WTC11 (cell line): ENCODE measurements at regions not wholly inside any gene's neighbourhood (a gene's known extent, or its start where the extent isn't known, plus 50 kb on each side); places are given as distances from the start of the nearest gene placed in this dataset.

ENCODE experiments used
- ATAC-seq: fragments of 200-7000 bp; cut with Tn5 transposase; 2 replicates; pipeline ENCODE4 v1.10.0; 2021; ENCODE audit warnings: mild to moderate bottlenecking, moderate library complexity
- CTCF ChIA-PET: fragments of 300-600 bp; sonication (Branson Sonifier 250); formaldehyde crosslinking; loops from one replicate; lab custom pipeline; 2021; ENCODE audit warnings: antibody characterized with exemption; lab: Charles Lee
- POLR2A ChIA-PET: fragments of 350-600 bp; sonication (Branson Sonifier 250); formaldehyde crosslinking; loops from one replicate; lab custom pipeline; 2021; ENCODE audit warnings: antibody characterized with exemption; lab: Charles Lee
- DNase-seq: peaks from one replicate; pipeline ENCODE4 v3.0.0; 2021; ENCODE audit warnings: low spot score
- H3K27ac Mint-ChIP-seq: 2 replicates; pipeline ENCODE4 v1.8.0; 2021; ENCODE audit warnings: mixed read lengths
- H3K27me3 Mint-ChIP-seq: 2 replicates; pipeline ENCODE4 v1.8.0; 2021; ENCODE audit warnings: low read depth, mild to moderate bottlenecking, moderate library complexity, mixed read lengths
- H3K36me3 Mint-ChIP-seq: 2 replicates; pipeline ENCODE4 v1.8.0; 2021; ENCODE audit warnings: mixed read lengths
- H3K4me1 Mint-ChIP-seq: 2 replicates; pipeline ENCODE4 v1.8.0; 2022; ENCODE audit warnings: mixed read lengths
- H3K4me3 Mint-ChIP-seq: 2 replicates; pipeline ENCODE4 v1.8.0; 2021; ENCODE audit warnings: mild to moderate bottlenecking, moderate library complexity, mixed read lengths
- H3K9me3 Mint-ChIP-seq: 2 replicates; pipeline ENCODE4 v1.8.0; 2021; ENCODE audit warnings: mixed read lengths
- E2F4 ChIP-seq: sonication (generic); formaldehyde crosslinking; IDR thresholded peaks from 2 replicates; pipeline ENCODE4 v1.8.1; 2022; ENCODE audit warnings: low read depth, mild to moderate bottlenecking, moderate library complexity, missing genetic modification reagents, borderline replicate concordance
- FOXP1 ChIP-seq: sonication (generic); formaldehyde crosslinking; IDR thresholded peaks from 2 replicates; pipeline ENCODE4 v1.8.0; 2022; ENCODE audit warnings: missing genetic modification reagents, mild to moderate bottlenecking, moderate library complexity, borderline replicate concordance
- FOXP4 ChIP-seq: sonication (generic); formaldehyde crosslinking; IDR thresholded peaks from 2 replicates; pipeline ENCODE4 v1.8.0; 2022; ENCODE audit warnings: mild to moderate bottlenecking, missing genetic modification reagents
- NFATC4 ChIP-seq: fragments of 250-450 bp; sonication (Bioruptor Pico); IDR thresholded peaks from 2 replicates; pipeline ENCODE4 v1.9.0; 2021; ENCODE audit warnings: mild to moderate bottlenecking
- RORB ChIP-seq: fragments of 250-450 bp; sonication (Bioruptor Pico); IDR thresholded peaks from 2 replicates; pipeline ENCODE4 v1.9.0; 2021; ENCODE audit warnings: mild to moderate bottlenecking
- SMAD3 ChIP-seq: sonication (generic); formaldehyde crosslinking; IDR thresholded peaks from 2 replicates; pipeline ENCODE4 v1.8.0; 2022; ENCODE audit warnings: missing genetic modification reagents, mild to moderate bottlenecking, borderline replicate concordance
- TEAD1 ChIP-seq: sonication (generic); formaldehyde crosslinking; IDR thresholded peaks from 2 replicates; pipeline ENCODE4 v1.8.0; 2022; ENCODE audit warnings: mild to moderate bottlenecking, missing genetic modification reagents
- ZNF263 ChIP-seq: sonication (generic); formaldehyde crosslinking; IDR thresholded peaks from 2 replicates; pipeline ENCODE4 v1.8.1; 2022; ENCODE audit warnings: low read depth, mild to moderate bottlenecking, moderate library complexity, missing genetic modification reagents
- ZNF396 ChIP-seq: fragments of 250-450 bp; sonication (Bioruptor Pico); IDR thresholded peaks from 2 replicates; pipeline ENCODE4 v1.8.0; 2021; ENCODE audit warnings: mild to moderate bottlenecking, moderate library complexity, borderline replicate concordance
- ZSCAN18 ChIP-seq: fragments of 250-450 bp; sonication (Bioruptor Pico); IDR thresholded peaks from 2 replicates; pipeline ENCODE4 v2.1.2; 2022; ENCODE audit warnings: mild to moderate bottlenecking, moderate library complexity
- TF ChIP-seq, protein P1 (sequence below): fragments of 250-450 bp; sonication (Bioruptor Pico); conservative IDR thresholded peaks from 2 replicates; pipeline ENCODE4 v1.9.0; 2021; ENCODE audit warnings: mild to moderate bottlenecking
- TF ChIP-seq, protein P2 (sequence below): fragments of 250-450 bp; sonication (Bioruptor Pico); IDR thresholded peaks from 2 replicates; pipeline ENCODE4 v1.8.0; 2021; ENCODE audit warnings: mild to moderate bottlenecking
- TF ChIP-seq, protein P3 (sequence below): sonication (generic); formaldehyde crosslinking; IDR thresholded peaks from 2 replicates; pipeline ENCODE4 v1.8.1; 2023; ENCODE audit warnings: mild to moderate bottlenecking, missing genetic modification reagents, borderline replicate concordance
- TF ChIP-seq, protein P4 (sequence below): sonication (generic); formaldehyde crosslinking; IDR thresholded peaks from 2 replicates; pipeline ENCODE4 v1.8.1; 2022; ENCODE audit warnings: missing genetic modification reagents, borderline replicate concordance

DNA sequence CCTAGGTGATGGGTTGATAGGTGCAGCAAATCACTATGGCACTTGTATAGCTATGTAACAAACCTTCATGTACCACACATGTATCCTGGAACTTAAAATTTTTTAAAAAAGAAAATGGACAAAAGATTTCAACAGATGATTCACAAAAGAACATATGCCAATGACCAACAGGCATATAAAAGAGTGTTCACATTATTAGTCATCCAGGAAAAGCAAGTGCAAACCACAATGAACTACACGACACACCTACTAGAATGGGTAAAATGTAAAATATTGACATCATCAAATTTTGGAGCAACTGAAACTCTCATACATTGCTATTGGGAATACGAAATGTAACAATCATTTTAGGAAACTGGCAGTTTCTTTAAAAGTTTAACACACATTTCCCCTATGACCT is 109.9 kb downstream of the YIPF5 start (continued):
- TF ChIP-seq FOXP4 (CRISPR knock-in tag) (no peak), FOXP1 (no peak), SMAD3 (no peak), NFATC4 (CRISPR knock-in tag) (no peak)
- TF ChIP-seq, protein P1, sequence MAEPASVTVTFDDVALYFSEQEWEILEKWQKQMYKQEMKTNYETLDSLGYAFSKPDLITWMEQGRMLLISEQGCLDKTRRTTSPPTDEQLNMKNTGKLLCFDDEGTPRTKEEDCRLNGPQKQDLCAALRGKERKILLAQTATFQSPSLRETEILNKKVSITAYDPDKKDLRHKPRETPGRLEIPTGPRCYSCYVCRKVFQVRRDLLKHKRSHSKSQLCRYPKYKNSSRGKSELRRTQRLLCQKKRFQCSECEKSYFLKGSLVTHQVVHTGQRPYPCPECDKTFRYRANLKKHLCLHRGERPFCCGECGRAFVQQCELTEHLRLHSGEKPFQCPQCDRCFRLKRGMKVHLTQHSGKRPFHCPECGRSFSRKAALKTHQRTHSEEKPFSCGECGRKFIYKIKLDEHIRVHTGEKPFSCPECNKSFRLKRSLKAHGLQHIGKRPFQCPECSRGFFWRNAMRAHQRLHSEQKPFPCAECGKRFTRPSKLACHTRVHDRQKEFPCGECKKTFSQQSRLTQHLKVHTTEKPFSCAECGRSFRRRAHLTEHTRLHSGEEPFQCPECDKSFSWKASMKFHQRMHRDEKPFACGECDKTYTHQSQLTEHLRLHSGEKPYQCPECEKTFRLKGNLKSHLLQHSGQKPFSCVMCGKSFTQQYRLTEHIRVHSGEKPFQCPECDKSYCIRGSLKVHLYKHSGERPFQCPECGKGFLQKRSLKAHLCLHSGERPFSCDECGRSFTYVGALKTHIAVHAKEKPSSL (CRISPR knock-in tag), result no peak
- TF ChIP-seq, protein P2, sequence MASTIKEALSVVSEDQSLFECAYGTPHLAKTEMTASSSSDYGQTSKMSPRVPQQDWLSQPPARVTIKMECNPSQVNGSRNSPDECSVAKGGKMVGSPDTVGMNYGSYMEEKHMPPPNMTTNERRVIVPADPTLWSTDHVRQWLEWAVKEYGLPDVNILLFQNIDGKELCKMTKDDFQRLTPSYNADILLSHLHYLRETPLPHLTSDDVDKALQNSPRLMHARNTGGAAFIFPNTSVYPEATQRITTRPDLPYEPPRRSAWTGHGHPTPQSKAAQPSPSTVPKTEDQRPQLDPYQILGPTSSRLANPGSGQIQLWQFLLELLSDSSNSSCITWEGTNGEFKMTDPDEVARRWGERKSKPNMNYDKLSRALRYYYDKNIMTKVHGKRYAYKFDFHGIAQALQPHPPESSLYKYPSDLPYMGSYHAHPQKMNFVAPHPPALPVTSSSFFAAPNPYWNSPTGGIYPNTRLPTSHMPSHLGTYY, result no peak

GRCh38 chr5:144065786-144066185 is 104.7 kb downstream of the YIPF5 start:
- Mint-ChIP-seq H3K36me3 (peaks cover 2% of the 10 kb centered on the region), H3K27ac (no peak overlapping the region), H3K27me3 (no peaks in the 10 kb centered on the region), H3K4me3 (no peak overlapping the region), H3K9me3 (peaks cover 8% of the 10 kb centered on the region), H3K4me1 (no peaks in the 10 kb centered on the region)
- DNase-seq (no peak), ATAC-seq (no peak)
- CTCF ChIA-PET, result no interaction called here
- POLR2A ChIA-PET, result no interaction called here
- TF ChIP-seq, protein P3, sequence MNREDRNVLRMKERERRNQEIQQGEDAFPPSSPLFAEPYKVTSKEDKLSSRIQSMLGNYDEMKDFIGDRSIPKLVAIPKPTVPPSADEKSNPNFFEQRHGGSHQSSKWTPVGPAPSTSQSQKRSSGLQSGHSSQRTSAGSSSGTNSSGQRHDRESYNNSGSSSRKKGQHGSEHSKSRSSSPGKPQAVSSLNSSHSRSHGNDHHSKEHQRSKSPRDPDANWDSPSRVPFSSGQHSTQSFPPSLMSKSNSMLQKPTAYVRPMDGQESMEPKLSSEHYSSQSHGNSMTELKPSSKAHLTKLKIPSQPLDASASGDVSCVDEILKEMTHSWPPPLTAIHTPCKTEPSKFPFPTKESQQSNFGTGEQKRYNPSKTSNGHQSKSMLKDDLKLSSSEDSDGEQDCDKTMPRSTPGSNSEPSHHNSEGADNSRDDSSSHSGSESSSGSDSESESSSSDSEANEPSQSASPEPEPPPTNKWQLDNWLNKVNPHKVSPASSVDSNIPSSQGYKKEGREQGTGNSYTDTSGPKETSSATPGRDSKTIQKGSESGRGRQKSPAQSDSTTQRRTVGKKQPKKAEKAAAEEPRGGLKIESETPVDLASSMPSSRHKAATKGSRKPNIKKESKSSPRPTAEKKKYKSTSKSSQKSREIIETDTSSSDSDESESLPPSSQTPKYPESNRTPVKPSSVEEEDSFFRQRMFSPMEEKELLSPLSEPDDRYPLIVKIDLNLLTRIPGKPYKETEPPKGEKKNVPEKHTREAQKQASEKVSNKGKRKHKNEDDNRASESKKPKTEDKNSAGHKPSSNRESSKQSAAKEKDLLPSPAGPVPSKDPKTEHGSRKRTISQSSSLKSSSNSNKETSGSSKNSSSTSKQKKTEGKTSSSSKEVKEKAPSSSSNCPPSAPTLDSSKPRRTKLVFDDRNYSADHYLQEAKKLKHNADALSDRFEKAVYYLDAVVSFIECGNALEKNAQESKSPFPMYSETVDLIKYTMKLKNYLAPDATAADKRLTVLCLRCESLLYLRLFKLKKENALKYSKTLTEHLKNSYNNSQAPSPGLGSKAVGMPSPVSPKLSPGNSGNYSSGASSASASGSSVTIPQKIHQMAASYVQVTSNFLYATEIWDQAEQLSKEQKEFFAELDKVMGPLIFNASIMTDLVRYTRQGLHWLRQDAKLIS (CRISPR knock-in tag), result no peak
- TF ChIP-seq, protein P2, result no peak
- TF ChIP-seq FOXP4 (CRISPR knock-in tag) (no peak), ZNF396 (CRISPR knock-in tag) (no peak), ZNF263 (CRISPR knock-in tag) (no peak), E2F4 (CRISPR knock-in tag) (no peak), RORB (CRISPR knock-in tag) (no peak), FOXP1 (no peak), ZSCAN18 (CRISPR knock-in tag) (no peak), TEAD1 (no peak), NFATC4 (CRISPR knock-in tag) (no peak)
- TF ChIP-seq, protein P4, sequence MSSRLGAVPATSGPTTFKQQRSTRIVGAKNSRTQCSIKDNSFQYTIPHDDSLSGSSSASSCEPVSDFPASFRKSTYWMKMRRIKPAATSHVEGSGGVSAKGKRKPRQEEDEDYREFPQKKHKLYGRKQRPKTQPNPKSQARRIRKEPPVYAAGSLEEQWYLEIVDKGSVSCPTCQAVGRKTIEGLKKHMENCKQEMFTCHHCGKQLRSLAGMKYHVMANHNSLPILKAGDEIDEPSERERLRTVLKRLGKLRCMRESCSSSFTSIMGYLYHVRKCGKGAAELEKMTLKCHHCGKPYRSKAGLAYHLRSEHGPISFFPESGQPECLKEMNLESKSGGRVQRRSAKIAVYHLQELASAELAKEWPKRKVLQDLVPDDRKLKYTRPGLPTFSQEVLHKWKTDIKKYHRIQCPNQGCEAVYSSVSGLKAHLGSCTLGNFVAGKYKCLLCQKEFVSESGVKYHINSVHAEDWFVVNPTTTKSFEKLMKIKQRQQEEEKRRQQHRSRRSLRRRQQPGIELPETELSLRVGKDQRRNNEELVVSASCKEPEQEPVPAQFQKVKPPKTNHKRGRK, result no peak
- TF ChIP-seq, protein P1 (CRISPR knock-in tag), result no peak
